ENCODE measurements at regions not wholly inside any gene's neighbourhood (a gene's known extent, or its start where the extent isn't known, plus 50 kb on each side); places are given as distances from the start of the nearest gene placed in this dataset.

- H3K79me1 ChIP-seq (ENCODE audit: insufficient read depth, low read depth, low read length, poor library complexity, severe bottlenecking): no peaks in the 10 kb centered on the region
- H3K23ac ChIP-seq (ENCODE audit: insufficient read length, low read depth, low read length): no peak overlapping the region
- no peak overlapping the region for H3K4ac ChIP-seq (ENCODE audit: low read depth, low read length)
- no peaks in the 10 kb centered on the region for H3K9me3 ChIP-seq (ENCODE audit: control insufficient read depth, low read depth, low read length)
- H2BK120ac ChIP-seq (ENCODE audit: low read depth, low read length, poor library complexity, severe bottlenecking): no peak overlapping the region
- Mint-ChIP-seq H3K27ac (no peak overlapping the region), H3K4me3 (peak overlapping the region; percentile 74 to 92), H3K9me3 (no peaks in the 10 kb centered on the region), H3K4me1 (peaks cover 9 to 14% of the 10 kb centered on the region in 2 experiments), H3K36me3 (ENCODE audit: insufficient read depth in 1 of 3, low read depth in 3 of 3) (no peaks in the 10 kb centered on the region), H3K27me3 (ENCODE audit: low read depth) (peaks cover 27% of the 10 kb centered on the region)
- H3K4me1 ChIP-seq (ENCODE audit: insufficient read depth, low read length): no peaks in the 10 kb centered on the region
- H4K8ac ChIP-seq (replicated peaks; ENCODE audit: insufficient read length, low read depth, low read length): no peak overlapping the region
- WGBS (ENCODE audit: extremely low coverage, insufficient read length, low lambda C conversion rate): no CpG with 5 or more reads among the region's 28 CpGs
- no peak overlapping the region for H4K5ac ChIP-seq (ENCODE audit: insufficient read length, low read depth, low read length)
- no peak overlapping the region for H3K14ac ChIP-seq (ENCODE audit: insufficient read depth, low read length)
- H2BK20ac ChIP-seq (ENCODE audit: low read depth, low read length, poor library complexity, severe bottlenecking): no peak overlapping the region
- H2BK12ac ChIP-seq (ENCODE audit: insufficient read length, low read depth, low read length): no peak overlapping the region
- H2BK5ac ChIP-seq (ENCODE audit: insufficient read length, low read length): no peak overlapping the region
- peaks cover 13% of the 10 kb centered on the region for H3K23me2 ChIP-seq (ENCODE audit: insufficient read length, low read depth, low read length, poor library complexity, severe bottlenecking)
- peak overlapping the region; percentile 91 for H3K4me2 ChIP-seq (ENCODE audit: insufficient read depth, insufficient read length, low read length)
- H3K27ac ChIP-seq (ENCODE audit: insufficient read length, low read depth, low read length): no peak overlapping the region
- no peaks in the 10 kb centered on the region for H4K20me1 ChIP-seq (ENCODE audit: control insufficient read depth, insufficient read depth, insufficient read length)
- no peak overlapping the region for H4K91ac ChIP-seq (ENCODE audit: insufficient read length, low read depth, low read length)
- H3K79me2 ChIP-seq (ENCODE audit: insufficient read depth, low read length): no peaks in the 10 kb centered on the region
- H3K56ac ChIP-seq (ENCODE audit: insufficient read length, low read depth, low read length): no peak overlapping the region
- no peak overlapping the region for H3K9ac ChIP-seq (ENCODE audit: extremely low read depth, insufficient read length, low read length)
- no peaks in the 10 kb centered on the region for H3K27me3 ChIP-seq (ENCODE audit: insufficient read depth, low read length)
- H2BK15ac ChIP-seq (ENCODE audit: low read depth, low read length): no peak overlapping the region
- H2AK5ac ChIP-seq (ENCODE audit: insufficient read length, low read length): no peak overlapping the region
- H3T11ph ChIP-seq (ENCODE audit: low read length): no peak overlapping the region
- H2AFZ ChIP-seq (ENCODE audit: low read length): no peak overlapping the region
- TF ChIP-seq, protein P1, sequence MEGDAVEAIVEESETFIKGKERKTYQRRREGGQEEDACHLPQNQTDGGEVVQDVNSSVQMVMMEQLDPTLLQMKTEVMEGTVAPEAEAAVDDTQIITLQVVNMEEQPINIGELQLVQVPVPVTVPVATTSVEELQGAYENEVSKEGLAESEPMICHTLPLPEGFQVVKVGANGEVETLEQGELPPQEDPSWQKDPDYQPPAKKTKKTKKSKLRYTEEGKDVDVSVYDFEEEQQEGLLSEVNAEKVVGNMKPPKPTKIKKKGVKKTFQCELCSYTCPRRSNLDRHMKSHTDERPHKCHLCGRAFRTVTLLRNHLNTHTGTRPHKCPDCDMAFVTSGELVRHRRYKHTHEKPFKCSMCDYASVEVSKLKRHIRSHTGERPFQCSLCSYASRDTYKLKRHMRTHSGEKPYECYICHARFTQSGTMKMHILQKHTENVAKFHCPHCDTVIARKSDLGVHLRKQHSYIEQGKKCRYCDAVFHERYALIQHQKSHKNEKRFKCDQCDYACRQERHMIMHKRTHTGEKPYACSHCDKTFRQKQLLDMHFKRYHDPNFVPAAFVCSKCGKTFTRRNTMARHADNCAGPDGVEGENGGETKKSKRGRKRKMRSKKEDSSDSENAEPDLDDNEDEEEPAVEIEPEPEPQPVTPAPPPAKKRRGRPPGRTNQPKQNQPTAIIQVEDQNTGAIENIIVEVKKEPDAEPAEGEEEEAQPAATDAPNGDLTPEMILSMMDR (conservative IDR thresholded peaks at IDR 0.05): no peak
- DNase-seq: peak; percentile 86
- H3K18ac ChIP-seq (ENCODE audit: insufficient read length, low read depth, low read length): no peak overlapping the region
These were observed 82.9 kb upstream of the C1QTNF9B start for GRCh38 chr13:23980160-23980551.
